HL-60 (cell line): ENCODE measurements at regions not wholly inside any gene's neighbourhood (a gene's known extent, or its start where the extent isn't known, plus 50 kb on each side); places are given as distances from the start of the nearest gene placed in this dataset.

Source experiments
- DNase-seq, 2 experiments: peaks; one replicate each; pipeline ENCODE4 v3.0.0-alpha.2; 2010 to 2020; ENCODE audit warnings: low read depth in 1 of 2, low spot score in 1 of 2
- H3K27ac ChIP-seq: fragments of 250-450 bp; sonication (Bioruptor Pico); replicated peaks from 2 replicates; pipeline ENCODE4 v1.5.1; 2020; ENCODE audit warnings: mild to moderate bottlenecking, moderate library complexity
- H3K27me3 ChIP-seq: fragments of 250-450 bp; sonication (Bioruptor Pico); 2 replicates; pipeline ENCODE4 v1.5.1; 2021; ENCODE audit warnings: mild to moderate bottlenecking, moderate library complexity; ENCODE audit not compliant: insufficient read depth, poor library complexity, severe bottlenecking
- H3K4me3 ChIP-seq: replicated peaks from 2 replicates; pipeline ENCODE4 v1.5.1; 2011; ENCODE audit warnings: mild to moderate bottlenecking, control low read depth, low read length; ENCODE audit not compliant: insufficient read depth
- CTCF ChIP-seq: IDR thresholded peaks from one replicate; pipeline ENCODE4 v1.5.1; 2011; ENCODE audit warnings: low read length, control low read depth, inconsistent platforms; ENCODE audit not compliant: insufficient read depth
- GABPA ChIP-seq: IDR thresholded peaks from 2 replicates; pipeline ENCODE4 v1.6.1; 2012; ENCODE audit warnings: low read depth
- POLR2AphosphoS5 ChIP-seq: IDR thresholded peaks from 2 replicates; pipeline ENCODE4 v1.6.1; 2012; ENCODE audit warnings: low read depth
- REST ChIP-seq: IDR thresholded peaks from 2 replicates; pipeline ENCODE4 v1.6.1; 2012; ENCODE audit warnings: low read depth; ENCODE audit not compliant: insufficient replicate concordance
- SPI1 ChIP-seq: IDR thresholded peaks from 2 replicates; pipeline ENCODE4 v1.6.1; 2012; ENCODE audit warnings: low read depth, mild to moderate bottlenecking, borderline replicate concordance

GRCh38 chr3:87478716-87479115 is 202.3 kb upstream of the POU1F1 start:
- Histone ChIP-seq H3K4me3 (no peak overlapping the region), H3K27me3 (no peaks in the 10 kb centered on the region), H3K27ac (no peak overlapping the region)
- TF ChIP-seq REST (no peak), SPI1 (no peak), POLR2AphosphoS5 (no peak), GABPA (no peak), CTCF (no peak)
- no peak for DNase-seq

- no peak overlapping the region for H3K4me3 ChIP-seq
- TF ChIP-seq CTCF (no peak), SPI1 (no peak), POLR2AphosphoS5 (no peak), GABPA (no peak), REST (no peak)
- H3K27me3 ChIP-seq: no peaks in the 10 kb centered on the region
- H3K27ac ChIP-seq: no peak overlapping the region
- no peak for DNase-seq
Measured at GRCh38 chr3:87473944-87474343, 197.6 kb upstream of the POU1F1 start.

GRCh38 chr3:87468938-87469337 is 192.6 kb upstream of the POU1F1 start:
- H3K4me3 ChIP-seq: no peak overlapping the region
- TF ChIP-seq GABPA: no peak
- TF ChIP-seq POLR2AphosphoS5: no peak
- no peak for TF ChIP-seq REST
- TF ChIP-seq CTCF: no peak
- no peak for TF ChIP-seq SPI1
- DNase-seq: no peak
- H3K27ac ChIP-seq: no peak overlapping the region
- no peaks in the 10 kb centered on the region for H3K27me3 ChIP-seq
